Heart right ventricle (tissue), 16 donors: ENCODE measurements at regions not wholly inside any gene's neighbourhood (a gene's known extent, or its start where the extent isn't known, plus 50 kb on each side); places are given as distances from the start of the nearest gene placed in this dataset.

Experiments used
- ATAC-seq, 8 donors: fragments of 200-7000 bp; cut with Tn5 transposase; one replicate each; pipeline ENCODE4 v1.9.1; 2020; ENCODE audit warnings: mild to moderate bottlenecking in 8 of 8, moderate library complexity in 8 of 8, moderate number of reproducible peaks in 1 of 8
- DNase-seq, 2 donors: peaks; one replicate each; pipeline ENCODE4 v3.0.0-alpha.2; 2020
- H3K27ac ChIP-seq, 10 donors: fragments of 200-600 bp; sonication (generic) in 2 of 10; one replicate each; pipeline versions ENCODE4 v1.5.0 to v1.8.0; 2020 to 2022; ENCODE audit warnings: mild to moderate bottlenecking in 3 of 10
- H3K27me3 ChIP-seq, 7 donors: fragments of 200-600 bp; one replicate each; pipeline ENCODE4 v1.8.0; 2021 to 2022; ENCODE audit warnings: mild to moderate bottlenecking in 2 of 7
- H3K36me3 ChIP-seq, 9 donors: fragments of 200-600 bp; sonication (generic) in 1 of 9; one replicate each; pipeline versions ENCODE4 v1.5.0 to v1.8.0; 2020 to 2022; ENCODE audit warnings: mild to moderate bottlenecking in 2 of 9
- H3K4me1 ChIP-seq, 9 donors: fragments of 200-600 bp; sonication (generic) in 1 of 9; one replicate each; pipeline versions ENCODE4 v1.5.0 to v1.8.0; 2020 to 2022; ENCODE audit warnings: mild to moderate bottlenecking in 4 of 9
- H3K4me3 ChIP-seq, 10 donors: fragments of 200-600 bp; sonication (generic) in 2 of 10; one replicate each; pipeline versions ENCODE4 v1.5.0 to v1.8.0; 2020 to 2022; ENCODE audit warnings: mild to moderate bottlenecking in 7 of 10, moderate library complexity in 2 of 10
- H3K9me3 ChIP-seq, 11 donors: fragments of 200-600 bp in 10 of 11; sonication (generic) in 2 of 11; one replicate each; pipeline versions ENCODE4 v1.5.0 to v1.8.0; 2013 to 2022; ENCODE audit warnings: mild to moderate bottlenecking in 2 of 11, control low read depth in 1 of 11, moderate library complexity in 1 of 11
- CTCF ChIP-seq, 9 donors: fragments of 200-600 bp; sonication (generic) in 2 of 9; IDR thresholded peaks; one replicate each; pipeline versions ENCODE4 v1.5.0 to v1.8.0; 2021 to 2022; ENCODE audit warnings: antibody characterized with exemption in 9 of 9, mild to moderate bottlenecking in 5 of 9, moderate library complexity in 1 of 9
- WGBS, 2 donors: extraction: QIAGEN DNeasy Blood & Tissue Kit; methylation state at CpG; one replicate each; pipeline ENCODE4 v1.1.7; 2013; ENCODE audit warnings: inconsistent platforms in 1 of 2; 5-methylcytosine and 5-hydroxymethylcytosine counted together
- intact Hi-C, 10 donors: fragments of 100-400 bp; cut with DNase I; formaldehyde crosslinking; loops; one replicate each; pipeline versions ENCODE4 v1.11.1 to v1.14.2; 2022
- donor health status: Arrhythmogenic right ventricular cardiomyopathy.
- donor health status: ischemic (EF 13 %, LVEDD 7.1; RV severe dilation, severe dysfunction).
- donor health status: healthy with polysubstance abuse.
- donor health status: DM: no; HTN: yes; CAD: no.
- donor health status: DM: no; HTN: no; CAD: no.
- donor health status: ischemic (EF 25% LVEDD 6.9; RV normal size, moderate dysfunction).
- donor health status: ischemic (EF 25% LVEDD 5.7; RV mildly dilated, moderate dysfunction).
- donor health status: healthy.
- donor health status: DM: yes; HTN: yes; CAD: no.
- donor health status: Ischemic cardiomyopathy.
- donor health status: ischemic (EF 35%, LVEDD 5.7; RV mildly dilated, moderate dysfunction).
- donor health status: nonischemic (EF 11% LVEDD 7.7; RV severe dilation, severe dysfunction).
- donor health status: DM: yes; HTN: yes; CAD: no.
- donor health status: PGD.
- donor health status: ischemic (EF 29% LVEDD 5.4; RV normal size, mild dysfunction).
- donor health status: nonischemic (EF 23%, LVEDD 6.1; RV moderate dilation, normal function).

DNA sequence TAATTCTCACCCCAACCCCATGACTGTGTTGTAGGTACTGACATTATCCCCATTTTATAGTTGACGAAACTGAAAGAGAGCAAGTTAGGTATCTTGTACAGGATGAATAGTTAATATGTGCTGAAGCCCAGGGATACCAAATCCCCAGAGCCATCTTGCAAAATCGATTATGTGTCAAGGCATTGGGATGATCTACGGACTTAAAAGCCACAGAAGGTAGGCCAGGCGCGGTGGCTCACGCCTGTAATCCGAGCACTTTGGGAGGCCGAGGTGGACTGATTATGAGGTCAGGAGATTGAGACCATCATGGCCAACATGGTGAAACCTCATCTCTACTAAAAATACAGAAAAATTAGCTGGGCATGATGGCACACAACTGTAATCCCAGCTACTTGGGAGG is 242.4 kb upstream of the RHOBTB1 start:
- peaks cover 0 to 11% (median 0%) of the 10 kb centered on the region in 9 donors for H3K4me1 ChIP-seq
- no peak overlapping the region for H3K4me3 ChIP-seq
- ATAC-seq = no peak
- no peaks in the 10 kb centered on the region for H3K9me3 ChIP-seq
- 95 to 96% methylated on average over 8 of the region's 8 CpGs for WGBS, 2 donors
- no peak for TF ChIP-seq CTCF (IDR thresholded peaks at IDR 0.05)
- no peaks in the 10 kb centered on the region for H3K27me3 ChIP-seq
- intact Hi-C loops = loop anchor here in 1 of 10 donors (5.0 kb wide), 1 partner anchor 44 kb away; no protein-coding TSS in a partner anchor
- H3K36me3 ChIP-seq = no peaks in the 10 kb centered on the region
- no peak for DNase-seq
- no peak overlapping the region for H3K27ac ChIP-seq

DNA sequence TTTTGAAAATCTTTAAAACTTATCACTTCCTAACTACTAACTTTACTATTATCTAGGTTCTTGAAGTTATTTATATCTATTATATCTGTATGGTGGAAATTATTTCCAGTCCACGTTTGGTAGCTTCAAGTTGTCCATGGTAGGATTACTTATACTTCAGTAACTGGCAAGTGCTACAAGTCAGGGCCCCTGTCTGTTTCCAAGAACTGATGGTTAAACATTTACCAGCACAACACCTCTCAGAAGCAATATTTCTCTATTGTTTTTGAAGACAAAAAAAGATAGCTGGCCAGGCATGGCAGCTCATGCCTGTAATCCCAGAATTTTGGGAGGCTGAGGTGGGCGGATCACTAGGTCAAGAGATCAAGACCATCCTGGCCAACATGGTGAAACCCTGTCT is 240.4 kb upstream of the RHOBTB1 start:
- DNase-seq = no peak
- TF ChIP-seq CTCF (IDR thresholded peaks at IDR 0.05) = no peak
- Histone ChIP-seq H3K27me3 (no peaks in the 10 kb centered on the region), H3K27ac (no peak overlapping the region), H3K4me3 (no peak overlapping the region), H3K4me1 (no peaks in the 10 kb centered on the region), H3K36me3 (no peaks in the 10 kb centered on the region), H3K9me3 (no peaks in the 10 kb centered on the region)
- intact Hi-C loops = no loop called here
- ATAC-seq = no peak
- WGBS, 2 donors = 92% methylated on average over 2 of the region's 2 CpGs

DNA sequence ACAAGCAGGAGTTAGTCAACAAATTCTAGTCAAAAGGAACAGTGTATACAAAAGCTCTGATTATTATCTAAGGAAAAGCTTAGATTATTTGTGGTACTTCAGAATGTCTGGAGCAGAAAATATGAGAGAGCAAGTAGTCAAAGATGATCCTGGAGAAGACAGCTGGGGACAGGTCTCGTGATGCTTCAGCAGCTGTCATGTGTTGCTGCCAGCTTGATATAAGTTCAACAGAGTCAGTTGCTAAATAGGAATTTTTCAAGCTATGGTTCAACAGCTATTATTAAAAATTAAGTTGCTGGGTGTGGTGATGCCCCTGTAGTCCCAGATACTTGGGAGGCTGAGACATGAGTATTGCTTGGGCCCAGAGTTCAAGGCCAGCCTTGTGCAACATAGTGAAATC is 240.0 kb upstream of the RHOBTB1 start:
- no peak for TF ChIP-seq CTCF (IDR thresholded peaks at IDR 0.05)
- intact Hi-C loops = no loop called here
- H3K4me3 ChIP-seq = no peak overlapping the region
- DNase-seq (no peak), ATAC-seq (no peak)
- H3K4me1 ChIP-seq = no peaks in the 10 kb centered on the region
- no peaks in the 10 kb centered on the region for H3K36me3 ChIP-seq
- no peak overlapping the region for H3K27ac ChIP-seq
- no peaks in the 10 kb centered on the region for H3K27me3 ChIP-seq
- WGBS, 2 donors = 78 to 85% methylated on average over 1 of the region's 1 CpG
- H3K9me3 ChIP-seq = no peaks in the 10 kb centered on the region

- no peaks in the 10 kb centered on the region for H3K9me3 ChIP-seq
- no peak for ATAC-seq
- 87 to 88% methylated on average over 3 of the region's 3 CpGs for WGBS, 2 donors
- H3K27me3 ChIP-seq = no peaks in the 10 kb centered on the region
- H3K27ac ChIP-seq = no peak overlapping the region
- peaks cover 0 to 8% (median 6%) of the 10 kb centered on the region in 9 donors for H3K4me1 ChIP-seq
- DNase-seq = no peak
- H3K4me3 ChIP-seq = no peak overlapping the region
- intact Hi-C loops = no loop called here
- no peaks in the 10 kb centered on the region for H3K36me3 ChIP-seq
- no peak for TF ChIP-seq CTCF (IDR thresholded peaks at IDR 0.05)
Observed at GRCh38 chr10:61181832-61182231, 237.8 kb upstream of the RHOBTB1 start.
